D341Med (cell line): ENCODE measurements at regions not wholly inside any gene's neighbourhood (a gene's known extent, or its start where the extent isn't known, plus 50 kb on each side); places are given as distances from the start of the nearest gene placed in this dataset.
A peak's percentile ranks its signal among the peaks of the same experiment; 100 is the strongest.
"Not testable (repeated sequence)": the region's sequence is repeated elsewhere in the genome, so short reads cannot be mapped to it uniquely, and the experiment has no call there.

Experiments used
- DNase-seq: peaks from one replicate; pipeline ENCODE4 v3.0.0; 2012; ENCODE audit warnings: low spot score

GRCh38 chr14:25436906-25437305, 387.0 kb upstream of the STXBP6 start:
- no peak for DNase-seq

- no peak for DNase-seq
Observed at GRCh38 chr14:25436288-25436875, 386.4 kb upstream of the STXBP6 start.

- DNase-seq: peak; percentile 35
Observed at GRCh38 chr14:25431211-25432076, 381.5 kb upstream of the STXBP6 start.

- no peak for DNase-seq
Observed at GRCh38 chr14:25430808-25431207, 380.9 kb upstream of the STXBP6 start.

- no peak for DNase-seq
Observed at GRCh38 chr14:25412998-25413397, 363.1 kb upstream of the STXBP6 start.

GRCh38 chr14:25411781-25412757, 362.1 kb upstream of the STXBP6 start:
- DNase-seq: no peak

- peak; percentile 38 for DNase-seq
Observed at GRCh38 chr14:25406818-25407217, 356.9 kb upstream of the STXBP6 start.

- DNase-seq: peak; percentile 47
Observed at GRCh38 chr14:25400607-25401206, 350.8 kb upstream of the STXBP6 start.

GRCh38 chr14:25396128-25396527, 346.2 kb upstream of the STXBP6 start:
- DNase-seq: no peak

- no peak for DNase-seq
Observed at GRCh38 chr14:25394791-25395391, 344.9 kb upstream of the STXBP6 start.

GRCh38 chr14:25394356-25394755, 344.4 kb upstream of the STXBP6 start:
- no peak for DNase-seq

- DNase-seq: no peak
Observed at GRCh38 chr14:25389948-25390347, 340.0 kb upstream of the STXBP6 start.

GRCh38 chr14:25381498-25381897, 331.6 kb upstream of the STXBP6 start:
- peak; percentile 17 for DNase-seq

GRCh38 chr14:25375639-25376038, 325.7 kb upstream of the STXBP6 start:
- DNase-seq: no peak

GRCh38 chr14:25371068-25371467, 321.1 kb upstream of the STXBP6 start:
- DNase-seq: no peak

GRCh38 chr14:25370057-25370456, 320.1 kb upstream of the STXBP6 start:
- DNase-seq: not testable (repeated sequence)

GRCh38 chr14:25358330-25358729, 308.4 kb upstream of the STXBP6 start:
- no peak for DNase-seq

GRCh38 chr14:25351269-25351668, 301.3 kb upstream of the STXBP6 start:
- DNase-seq: no peak

- no peak for DNase-seq
Observed at GRCh38 chr14:25350802-25351201, 300.9 kb upstream of the STXBP6 start.

GRCh38 chr14:25350021-25350420, 300.1 kb upstream of the STXBP6 start:
- no peak for DNase-seq

GRCh38 chr14:25349269-25349668, 299.3 kb upstream of the STXBP6 start:
- DNase-seq: no peak

GRCh38 chr14:25340882-25341281, 290.9 kb upstream of the STXBP6 start:
- DNase-seq: no peak
